HG02623 (cell line): ENCODE measurements at regions not wholly inside any gene's neighbourhood (a gene's known extent, or its start where the extent isn't known, plus 50 kb on each side); places are given as distances from the start of the nearest gene placed in this dataset.
"Not testable (repeated sequence)": the region's sequence is repeated elsewhere in the genome, so short reads cannot be mapped to it uniquely, and the experiment has no call there.

ENCODE experiments used
- ATAC-seq: cut with Tn5 transposase; IDR thresholded peaks from one replicate; pipeline ENCODE4 v1.9.1; 2021; ENCODE audit warnings: moderate library complexity; ENCODE audit not compliant: unreplicated experiment

GRCh38 chr16:75919664-75920063, 193.4 kb upstream of the CPHXL start:
- no peak for ATAC-seq

GRCh38 chr16:75921281-75921680, 195.0 kb upstream of the CPHXL start:
- ATAC-seq: no peak

- ATAC-seq: no peak
Measured at GRCh38 chr16:75922250-75922649, 196.0 kb upstream of the CPHXL start.

GRCh38 chr16:75924397-75924796, 198.1 kb upstream of the CPHXL start:
- no peak for ATAC-seq

- no peak for ATAC-seq
Measured at GRCh38 chr16:75927810-75928209, 201.5 kb upstream of the CPHXL start.

DNA sequence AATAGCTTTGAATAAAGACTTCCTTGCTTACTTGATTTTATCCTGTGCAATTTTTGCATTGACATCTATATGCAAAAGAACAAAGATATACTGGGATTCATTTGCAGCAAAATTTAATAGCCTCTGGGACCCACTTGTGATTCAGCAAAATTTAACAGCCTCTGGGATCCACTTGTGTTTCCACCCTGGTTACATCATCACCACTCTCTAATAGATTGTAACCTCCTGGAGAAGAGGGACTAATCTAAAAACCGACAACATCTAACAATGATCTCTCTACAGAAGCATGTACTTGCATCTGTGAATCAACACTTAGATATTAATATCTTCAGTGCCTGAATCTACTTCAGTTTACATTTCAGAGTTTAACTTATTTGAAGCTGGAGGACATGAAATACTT, 202.0 kb upstream of the CPHXL start:
- ATAC-seq: no peak

DNA sequence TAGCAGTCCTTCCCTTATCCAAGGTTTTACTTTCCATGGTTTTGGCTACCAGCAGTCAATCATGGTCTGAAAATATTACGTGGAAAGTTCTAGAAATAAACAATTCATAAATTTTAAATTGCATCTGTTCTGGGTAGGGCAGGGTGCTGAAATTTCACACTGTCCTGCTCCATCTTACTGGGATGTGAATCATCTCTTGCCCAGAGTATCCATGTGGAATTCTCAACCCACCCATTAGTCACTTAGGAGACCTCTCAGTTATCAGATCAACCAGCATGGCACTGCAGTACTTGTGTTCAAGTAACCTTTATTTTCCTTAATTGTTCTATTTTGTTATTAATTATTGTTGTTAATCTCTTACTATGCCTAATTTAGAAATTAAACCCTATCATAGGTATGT, 202.8 kb upstream of the CPHXL start:
- no peak for ATAC-seq

GRCh38 chr16:75931043-75931442, 204.8 kb upstream of the CPHXL start:
- ATAC-seq: no peak

- no peak for ATAC-seq
Measured at GRCh38 chr16:75931970-75932369, 205.7 kb upstream of the CPHXL start.

GRCh38 chr16:75938818-75939217, 212.5 kb upstream of the CPHXL start:
- ATAC-seq: no peak

- ATAC-seq: no peak
Measured at GRCh38 chr16:75942351-75942750, 216.1 kb upstream of the CPHXL start.

DNA sequence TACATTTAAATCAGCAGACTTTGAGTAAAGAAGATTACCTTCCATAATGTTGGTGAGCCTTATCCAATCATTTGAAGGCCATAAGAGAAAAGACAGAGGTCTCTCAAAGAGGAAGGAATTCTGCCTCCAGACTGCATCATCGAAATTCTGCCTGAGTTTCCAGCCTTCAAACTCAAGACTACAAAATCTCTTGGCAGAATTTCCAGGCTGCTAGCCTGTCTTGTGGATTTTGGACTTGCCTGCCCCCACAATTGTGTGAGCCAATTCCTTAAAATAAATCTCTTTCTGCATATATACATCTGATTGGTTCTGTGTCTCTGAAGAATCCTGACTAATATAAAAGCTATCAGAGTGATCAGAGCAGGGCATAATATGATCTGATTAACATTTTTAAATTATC, 216.6 kb upstream of the CPHXL start:
- no peak for ATAC-seq

DNA sequence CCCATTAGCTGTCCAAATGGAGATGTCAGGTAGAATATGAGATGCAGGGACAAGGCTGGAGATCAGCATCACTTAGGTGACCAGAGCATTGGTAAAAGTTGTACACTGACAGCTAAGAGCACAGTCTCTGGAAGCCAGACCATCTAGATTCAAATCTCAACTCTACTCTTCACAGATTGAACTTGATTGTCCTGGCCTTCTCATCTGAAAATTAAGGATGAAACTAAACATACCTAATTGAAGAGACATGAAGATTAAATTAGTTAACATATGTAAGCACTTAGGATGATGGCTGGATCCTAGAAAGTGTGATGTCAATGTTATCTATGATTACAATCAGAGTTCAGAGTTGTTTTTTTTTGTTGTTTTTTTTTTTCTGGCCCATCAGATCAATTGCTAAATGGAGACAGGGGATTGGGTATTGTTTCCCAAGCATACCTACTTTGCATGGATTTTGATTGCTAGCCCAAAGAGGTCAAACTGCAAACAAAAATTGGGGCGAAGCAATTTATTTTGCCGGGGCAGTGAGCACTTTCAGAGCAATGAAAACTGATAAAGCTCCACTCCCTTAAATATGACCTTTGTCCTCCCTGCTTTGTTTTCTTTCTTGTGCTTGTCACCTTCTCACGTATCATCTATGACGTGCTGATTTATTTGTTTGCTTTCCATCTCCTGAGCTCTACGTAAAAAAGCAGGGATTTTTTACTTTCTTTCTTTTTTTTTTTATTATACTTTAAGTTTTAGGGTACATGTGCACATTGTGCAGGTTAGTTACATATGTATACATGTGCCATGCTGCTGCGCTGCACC, 217.6 kb upstream of the CPHXL start:
- ATAC-seq: no peak

DNA sequence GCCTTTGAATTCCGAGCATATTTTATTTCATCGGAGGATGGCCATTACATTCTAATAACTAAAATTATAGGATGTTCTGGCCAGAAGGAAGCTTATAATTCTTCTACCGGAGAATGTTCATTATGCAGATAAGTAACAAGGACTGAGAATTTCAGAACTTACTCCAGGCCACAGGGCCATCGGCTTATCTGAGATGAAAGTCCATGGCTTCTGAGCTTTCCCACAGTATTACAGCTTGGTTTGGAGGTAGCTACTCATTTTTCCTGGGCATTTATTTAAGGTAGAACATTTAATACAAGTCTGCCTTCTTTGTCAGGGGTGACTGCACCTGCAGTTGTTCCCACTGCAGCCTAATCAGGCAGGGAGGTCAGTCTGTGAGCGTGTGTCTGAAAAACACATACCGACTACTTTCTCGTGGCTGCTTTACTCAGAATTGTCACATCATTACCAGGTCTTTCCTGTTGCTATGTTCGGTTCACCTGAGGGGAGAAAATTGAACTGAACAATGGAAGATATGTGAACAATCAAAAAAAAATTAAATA, 219.7 kb upstream of the CPHXL start:
- no peak for ATAC-seq

- ATAC-seq: no peak
Measured at GRCh38 chr16:75947626-75948239, 221.4 kb upstream of the CPHXL start.

- ATAC-seq: no peak
Measured at GRCh38 chr16:75948441-75948840, 222.2 kb upstream of the CPHXL start.

- no peak for ATAC-seq
Measured at GRCh38 chr16:75948886-75949285, 222.6 kb upstream of the CPHXL start.

DNA sequence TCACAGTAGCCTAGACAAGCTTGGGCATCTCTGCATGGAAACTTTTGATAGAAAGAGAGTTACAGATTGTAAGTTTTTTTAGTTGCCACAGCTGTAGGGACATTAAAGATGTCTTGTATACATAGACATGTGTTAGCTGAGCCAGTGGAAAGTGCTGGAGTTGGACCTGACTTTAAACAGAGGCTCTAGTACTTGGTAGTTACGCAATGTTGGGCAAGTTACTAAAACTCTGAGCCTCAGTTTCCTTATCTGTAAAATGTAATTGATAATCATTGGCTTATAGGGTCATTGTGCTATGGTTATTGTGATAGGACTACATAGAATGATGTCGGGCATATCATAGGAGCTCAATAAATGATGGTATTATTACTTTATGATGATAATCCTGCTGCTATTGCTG, 225.8 kb upstream of the CPHXL start:
- no peak for ATAC-seq

DNA sequence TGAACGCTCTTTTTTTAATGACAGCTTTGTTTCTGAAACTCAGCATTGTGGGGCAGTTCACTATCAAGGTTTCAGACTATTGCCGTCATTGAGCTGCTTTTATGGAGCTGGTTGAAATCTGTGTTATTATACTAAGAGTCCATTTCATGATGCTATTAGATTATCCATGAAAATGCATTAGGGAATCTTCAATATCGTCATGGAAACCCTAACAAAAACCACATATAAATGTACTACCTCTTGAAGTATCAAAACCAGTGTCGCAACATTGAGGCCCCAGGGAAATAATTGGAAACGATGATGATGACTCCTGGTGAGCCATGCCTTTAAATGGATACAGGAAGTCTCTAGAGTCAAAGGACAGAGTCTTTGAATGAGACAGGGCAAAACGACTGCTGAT, 231.6 kb upstream of the CPHXL start:
- no peak for ATAC-seq

- no peak for ATAC-seq
Measured at GRCh38 chr16:75965504-75966374, 239.4 kb upstream of the CPHXL start.

DNA sequence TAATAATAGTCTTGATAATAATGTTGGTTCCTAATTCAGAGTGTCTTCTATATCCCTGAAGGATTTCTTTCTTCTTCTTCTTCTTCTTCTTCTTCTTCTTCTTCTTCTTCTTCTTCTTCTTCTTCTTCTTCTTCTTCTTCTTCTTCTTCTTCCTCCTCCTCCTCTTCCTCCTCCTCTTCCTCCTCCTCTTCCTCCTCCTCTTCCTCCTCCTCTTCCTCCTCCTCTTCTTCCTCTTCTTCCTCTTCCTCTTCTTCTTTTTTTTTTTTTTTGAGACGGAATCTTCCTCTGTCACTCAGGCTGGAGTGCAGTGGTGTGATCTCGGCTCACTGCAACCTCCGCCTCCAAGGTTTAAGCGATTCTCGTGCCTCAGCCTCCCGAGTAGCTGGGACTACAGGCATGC, 242.8 kb upstream of the CPHXL start:
- not testable (repeated sequence) for ATAC-seq
